HG02623 (cell line): ENCODE measurements at regions not wholly inside any gene's neighbourhood (a gene's known extent, or its start where the extent isn't known, plus 50 kb on each side); places are given as distances from the start of the nearest gene placed in this dataset.
"Not testable (repeated sequence)": the region's sequence is repeated elsewhere in the genome, so short reads cannot be mapped to it uniquely, and the experiment has no call there.

Experiments
- ATAC-seq: cut with Tn5 transposase; IDR thresholded peaks from one replicate; pipeline ENCODE4 v1.9.1; 2021; ENCODE audit warnings: moderate library complexity; ENCODE audit not compliant: unreplicated experiment

- no peak for ATAC-seq
Measured at GRCh38 chr12:125956186-125956585, 891.0 kb downstream of the AACS start.

GRCh38 chr12:125966641-125967040 lies 901.4 kb downstream of the AACS start:
- no peak for ATAC-seq

- ATAC-seq, result no peak
Measured at GRCh38 chr12:125968413-125968812, 903.2 kb downstream of the AACS start.

GRCh38 chr12:125971981-125972380 lies 906.7 kb downstream of the AACS start:
- no peak for ATAC-seq

- no peak for ATAC-seq
Measured at GRCh38 chr12:125978286-125978685, 913.1 kb downstream of the AACS start.

- ATAC-seq, result no peak
Measured at GRCh38 chr12:125981610-125982253, 916.5 kb downstream of the AACS start.

GRCh38 chr12:125983094-125983783 lies 918.0 kb downstream of the AACS start:
- ATAC-seq, result no peak

- ATAC-seq, result no peak
Measured at GRCh38 chr12:125983784-125984500, 918.7 kb downstream of the AACS start.

- ATAC-seq, result no peak
Measured at GRCh38 chr12:125988545-125988944, 923.3 kb downstream of the AACS start.

GRCh38 chr12:125989696-125990095 lies 924.5 kb downstream of the AACS start:
- no peak for ATAC-seq

GRCh38 chr12:125996443-125996842 lies 931.2 kb downstream of the AACS start:
- ATAC-seq, result no peak

- ATAC-seq, result no peak
Measured at GRCh38 chr12:125999628-126000027, 934.4 kb downstream of the AACS start.

GRCh38 chr12:126019385-126019784 lies 954.1 kb downstream of the AACS start:
- no peak for ATAC-seq

- no peak for ATAC-seq
Measured at GRCh38 chr12:126021675-126022074, 956.4 kb downstream of the AACS start.

GRCh38 chr12:126027825-126028224 lies 962.6 kb downstream of the AACS start:
- no peak for ATAC-seq

GRCh38 chr12:126030573-126030972 lies 965.3 kb downstream of the AACS start:
- no peak for ATAC-seq

- no peak for ATAC-seq
Measured at GRCh38 chr12:126033751-126034150, 968.5 kb downstream of the AACS start.

GRCh38 chr12:126036348-126036747 lies 971.1 kb downstream of the AACS start:
- no peak for ATAC-seq

- ATAC-seq, result no peak
Measured at GRCh38 chr12:126038434-126038833, 973.2 kb downstream of the AACS start.

GRCh38 chr12:126040307-126040706 lies 975.1 kb downstream of the AACS start:
- no peak for ATAC-seq

- ATAC-seq, result no peak
Measured at GRCh38 chr12:126042286-126042685, 977.1 kb downstream of the AACS start.

GRCh38 chr12:126049501-126049900 lies 984.3 kb downstream of the AACS start:
- ATAC-seq, result not testable (repeated sequence)
